COR-L47 (cell line): ENCODE measurements at regions not wholly inside any gene's neighbourhood (a gene's known extent, or its start where the extent isn't known, plus 50 kb on each side); places are given as distances from the start of the nearest gene placed in this dataset.

Experiments
- DNase-seq: peaks from one replicate; lab custom pipeline; 2025; lab: John Stamatoyannopoulos, UW

- DNase-seq: no peak
Observed at GRCh38 chr4:135670548-135670947, 1469.0 kb upstream of the PABPC4L start.
